ENCODE measurements at regions not wholly inside any gene's neighbourhood (a gene's known extent, or its start where the extent isn't known, plus 50 kb on each side); places are given as distances from the start of the nearest gene placed in this dataset.

DNA sequence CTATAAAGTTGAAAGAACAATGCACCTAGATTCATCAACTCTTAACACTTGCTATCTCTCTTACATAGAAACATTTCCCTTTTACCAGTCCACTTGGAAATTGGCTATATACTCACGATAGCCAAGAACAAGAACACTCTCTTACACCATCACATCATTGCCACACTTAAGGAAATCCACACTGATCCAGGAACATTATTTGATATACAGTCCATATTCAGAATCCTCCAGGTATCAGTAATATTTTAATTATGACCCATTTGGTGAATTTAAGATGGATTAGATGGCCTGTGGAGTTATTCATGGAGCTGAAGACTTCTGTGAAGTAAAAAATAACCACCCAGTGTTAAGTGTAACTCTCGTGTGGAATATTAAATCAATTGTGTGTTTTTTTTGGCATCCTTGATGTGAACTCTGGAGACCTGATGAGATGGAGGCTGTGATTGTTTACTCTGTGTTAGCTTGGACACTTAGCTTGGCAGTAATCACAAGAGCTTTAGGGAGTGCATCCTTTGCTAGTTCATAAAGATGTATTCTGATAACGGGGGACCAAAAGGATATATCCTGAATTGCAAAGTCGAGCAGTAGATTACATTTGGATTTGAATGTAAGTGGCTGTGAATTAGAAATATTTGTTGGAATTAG is 52.0 kb upstream of the ABL1 start:
- TF ChIP-seq POLR2A (IDR thresholded peaks at IDR 0.05) (no peak), CTCF (IDR thresholded peaks at IDR 0.05) (no peak)

Data from thyroid gland (tissue), 4 donors.